Hepatocyte (in vitro differentiated cells): ENCODE measurements at regions not wholly inside any gene's neighbourhood (a gene's known extent, or its start where the extent isn't known, plus 50 kb on each side); places are given as distances from the start of the nearest gene placed in this dataset.

Experiments
- DNase-seq: peaks from one replicate; pipeline ENCODE4 v3.0.0-alpha.2; 2016; ENCODE audit warnings: low spot score
- H2AFZ ChIP-seq: fragments of 200-600 bp; sonication (generic); 2 replicates; pipeline ENCODE4 v1.6.0; 2016; ENCODE audit warnings: antibody characterized with exemption, mild to moderate bottlenecking
- H3K27ac ChIP-seq: fragments of 200-600 bp; sonication (generic); 2 replicates; pipeline ENCODE4 v1.5.1; 2016; ENCODE audit warnings: mild to moderate bottlenecking
- H3K27me3 ChIP-seq: fragments of 200-600 bp; sonication (generic); 2 replicates; pipeline ENCODE4 v1.6.1; 2016
- H3K36me3 ChIP-seq: fragments of 200-600 bp; sonication (generic); replicated peaks from 2 replicates; pipeline ENCODE4 v1.5.1; 2016; ENCODE audit warnings: low read depth; ENCODE audit not compliant: insufficient read depth
- H3K4me1 ChIP-seq: fragments of 200-600 bp; sonication (generic); 2 replicates; pipeline ENCODE4 v1.5.1; 2016; ENCODE audit warnings: mild to moderate bottlenecking, moderate library complexity; ENCODE audit not compliant: insufficient read depth
- H3K4me2 ChIP-seq: fragments of 200-600 bp; sonication (generic); 2 replicates; pipeline ENCODE4 v1.6.0; 2016
- H3K4me3 ChIP-seq: fragments of 200-600 bp; sonication (generic); 2 replicates; pipeline ENCODE4 v1.5.1; 2016; ENCODE audit warnings: mild to moderate bottlenecking
- H3K79me2 ChIP-seq: fragments of 200-600 bp; sonication (generic); 2 replicates; pipeline ENCODE4 v1.6.0; 2017; ENCODE audit warnings: mild to moderate bottlenecking
- H3K9me2 ChIP-seq: fragments of 200-600 bp; sonication (generic); replicated peaks from 2 replicates; pipeline ENCODE4 v1.6.0; 2017; ENCODE audit warnings: mild to moderate bottlenecking; ENCODE audit not compliant: insufficient read depth
- H3K9me3 ChIP-seq: fragments of 200-600 bp; sonication (generic); 2 replicates; pipeline ENCODE4 v1.5.1; 2016; ENCODE audit warnings: low read depth, mild to moderate bottlenecking
- H4K20me1 ChIP-seq: fragments of 200-600 bp; sonication (generic); 2 replicates; pipeline ENCODE4 v1.6.0; 2016; ENCODE audit warnings: mild to moderate bottlenecking; ENCODE audit not compliant: insufficient read depth, poor library complexity, severe bottlenecking
- EZH2 ChIP-seq: fragments of 200-600 bp; sonication (generic); IDR thresholded peaks from 2 replicates; pipeline ENCODE4 v1.6.1; 2016; ENCODE audit warnings: antibody characterized with exemption, mild to moderate bottlenecking, borderline replicate concordance
- EZH2phosphoT487 ChIP-seq: fragments of 200-600 bp; sonication (generic); IDR thresholded peaks from one replicate; pipeline ENCODE4 v1.6.1; 2018; ENCODE audit warnings: antibody characterized with exemption, mild to moderate bottlenecking, low read depth, moderate library complexity; ENCODE audit not compliant: unreplicated experiment, severe bottlenecking
- WGBS: methylation state at CpG from one replicate; pipeline ENCODE4 v1.1.6; 2016; ENCODE audit warnings: low lambda C conversion rate; ENCODE audit errors: missing lambda C conversion rate; 5-methylcytosine and 5-hydroxymethylcytosine counted together
- TF ChIP-seq, protein P1 (sequence below): fragments of 200-600 bp; sonication (generic); IDR thresholded peaks from 2 replicates; pipeline ENCODE4 v1.5.1; 2016; ENCODE audit warnings: antibody characterized with exemption, mild to moderate bottlenecking; ENCODE audit not compliant: poor library complexity

DNA sequence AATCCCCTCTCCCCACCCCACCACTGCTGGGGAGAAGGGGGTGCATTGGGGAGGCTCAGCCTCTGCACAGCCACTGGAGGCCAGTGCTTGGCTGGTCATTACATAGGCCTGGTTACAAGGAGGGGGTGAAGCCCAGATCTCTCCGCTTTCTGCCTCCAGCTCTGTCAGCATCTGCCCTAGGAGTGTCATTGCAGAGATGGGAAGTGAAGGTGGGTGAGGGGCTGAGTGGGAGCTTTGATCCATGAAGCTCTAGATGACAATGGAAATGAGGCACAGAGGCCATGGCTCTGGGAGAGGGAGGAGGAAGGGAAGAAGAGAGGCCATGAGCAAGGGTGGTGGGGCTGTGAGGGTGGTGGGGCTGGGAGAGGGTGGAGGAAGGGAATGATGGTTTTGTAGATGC is 411.6 kb downstream of the MATN1 start:
- Histone ChIP-seq H3K4me3 (no peak overlapping the region), H3K9me3 (no peaks in the 10 kb centered on the region), H3K4me2 (no peak overlapping the region), H3K36me3 (no peaks in the 10 kb centered on the region), H3K79me2 (no peaks in the 10 kb centered on the region), H3K4me1 (no peaks in the 10 kb centered on the region), H4K20me1 (no peaks in the 10 kb centered on the region), H3K27ac (no peak overlapping the region), H3K9me2 (no peaks in the 10 kb centered on the region), H3K27me3 (peaks cover 10% of the 10 kb centered on the region), H2AFZ (no peak overlapping the region)
- WGBS, result 93% methylated on average over 1 of the region's 1 CpG
- TF ChIP-seq EZH2, result no peak
- TF ChIP-seq EZH2phosphoT487, result no peak
- TF ChIP-seq, protein P1, sequence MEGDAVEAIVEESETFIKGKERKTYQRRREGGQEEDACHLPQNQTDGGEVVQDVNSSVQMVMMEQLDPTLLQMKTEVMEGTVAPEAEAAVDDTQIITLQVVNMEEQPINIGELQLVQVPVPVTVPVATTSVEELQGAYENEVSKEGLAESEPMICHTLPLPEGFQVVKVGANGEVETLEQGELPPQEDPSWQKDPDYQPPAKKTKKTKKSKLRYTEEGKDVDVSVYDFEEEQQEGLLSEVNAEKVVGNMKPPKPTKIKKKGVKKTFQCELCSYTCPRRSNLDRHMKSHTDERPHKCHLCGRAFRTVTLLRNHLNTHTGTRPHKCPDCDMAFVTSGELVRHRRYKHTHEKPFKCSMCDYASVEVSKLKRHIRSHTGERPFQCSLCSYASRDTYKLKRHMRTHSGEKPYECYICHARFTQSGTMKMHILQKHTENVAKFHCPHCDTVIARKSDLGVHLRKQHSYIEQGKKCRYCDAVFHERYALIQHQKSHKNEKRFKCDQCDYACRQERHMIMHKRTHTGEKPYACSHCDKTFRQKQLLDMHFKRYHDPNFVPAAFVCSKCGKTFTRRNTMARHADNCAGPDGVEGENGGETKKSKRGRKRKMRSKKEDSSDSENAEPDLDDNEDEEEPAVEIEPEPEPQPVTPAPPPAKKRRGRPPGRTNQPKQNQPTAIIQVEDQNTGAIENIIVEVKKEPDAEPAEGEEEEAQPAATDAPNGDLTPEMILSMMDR, result no peak
- no peak for DNase-seq

DNA sequence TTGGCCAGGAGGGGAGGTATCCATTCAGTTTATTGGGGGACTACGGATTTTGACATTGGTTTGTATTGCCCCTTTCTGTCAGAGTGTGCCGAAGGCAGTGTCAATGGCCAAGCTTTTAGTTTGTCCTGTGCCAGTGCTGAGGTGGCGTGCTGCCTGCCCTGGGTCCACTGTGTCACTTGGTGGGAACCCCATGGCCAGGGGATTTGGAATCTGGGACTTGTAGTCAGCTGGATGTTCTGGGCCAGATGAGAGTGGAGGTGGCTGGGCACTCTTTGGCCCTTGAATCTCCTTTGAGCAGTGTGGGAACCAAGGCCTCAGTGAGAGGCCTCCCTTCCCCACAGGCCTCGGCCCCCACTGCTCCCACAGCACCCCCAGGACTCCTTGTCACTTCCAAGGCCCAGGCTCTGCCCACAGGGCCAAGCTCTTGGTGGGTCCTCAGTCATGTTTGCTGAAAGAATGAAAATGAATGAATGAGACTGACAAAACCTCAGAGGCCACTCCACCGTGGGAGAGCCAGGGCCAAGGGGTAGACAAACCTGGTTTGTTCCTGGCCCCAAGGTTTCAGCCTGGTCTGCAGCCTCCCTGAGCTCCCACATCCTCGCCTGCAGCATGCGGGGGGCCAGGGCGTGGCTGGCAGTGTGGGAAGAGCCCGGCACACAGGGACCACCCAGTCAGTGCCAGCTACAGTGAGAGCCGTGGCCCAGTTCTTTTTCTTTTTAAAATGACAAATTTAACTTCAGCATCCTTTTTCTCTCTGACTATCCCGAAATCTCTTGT is 412.2 kb downstream of the MATN1 start:
- no peaks in the 10 kb centered on the region for H3K9me2 ChIP-seq
- no peak for DNase-seq
- no peak overlapping the region for H3K27ac ChIP-seq
- no peaks in the 10 kb centered on the region for H4K20me1 ChIP-seq
- H3K27me3 ChIP-seq, result peaks cover 10% of the 10 kb centered on the region
- no peaks in the 10 kb centered on the region for H3K79me2 ChIP-seq
- 79% methylated on average over 11 of the region's 11 CpGs for WGBS
- no peaks in the 10 kb centered on the region for H3K36me3 ChIP-seq
- H3K4me3 ChIP-seq, result no peak overlapping the region
- no peak overlapping the region for H3K4me2 ChIP-seq
- no peaks in the 10 kb centered on the region for H3K4me1 ChIP-seq
- H3K9me3 ChIP-seq, result no peaks in the 10 kb centered on the region
- TF ChIP-seq, protein P1, result no peak
- no peak for TF ChIP-seq EZH2phosphoT487
- TF ChIP-seq EZH2, result no peak
- no peak overlapping the region for H2AFZ ChIP-seq

DNA sequence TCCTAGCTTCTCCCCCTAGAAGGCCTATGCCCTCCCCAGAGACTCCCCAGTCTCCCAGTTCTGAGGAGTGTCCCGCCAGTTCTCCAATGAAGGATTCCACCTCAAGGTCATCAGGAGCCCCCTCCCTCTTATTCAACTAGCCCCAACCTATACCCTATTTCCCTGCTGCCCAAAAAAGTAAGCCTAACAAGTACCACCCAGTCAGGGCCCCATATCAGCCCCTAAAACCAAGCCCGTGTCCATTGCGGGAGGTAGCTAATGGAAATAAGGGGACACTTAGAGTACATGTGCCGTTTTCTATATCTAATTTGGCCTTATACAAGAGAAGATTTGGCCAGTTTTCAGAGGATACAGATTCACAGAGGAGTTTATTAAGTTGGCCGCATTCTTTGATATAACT is 416.2 kb downstream of the MATN1 start:
- WGBS, result 93% methylated on average over 5 of the region's 5 CpGs
- H3K4me3 ChIP-seq, result no peak overlapping the region
- DNase-seq, result no peak
- H3K4me2 ChIP-seq, result no peak overlapping the region
- H3K27ac ChIP-seq, result no peak overlapping the region
- H3K36me3 ChIP-seq, result no peaks in the 10 kb centered on the region
- H3K9me3 ChIP-seq, result no peaks in the 10 kb centered on the region
- no peak overlapping the region for H2AFZ ChIP-seq
- no peaks in the 10 kb centered on the region for H4K20me1 ChIP-seq
- no peaks in the 10 kb centered on the region for H3K79me2 ChIP-seq
- H3K27me3 ChIP-seq, result peaks cover 10% of the 10 kb centered on the region
- H3K9me2 ChIP-seq, result no peaks in the 10 kb centered on the region
- TF ChIP-seq EZH2phosphoT487, result no peak
- TF ChIP-seq, protein P1, result no peak
- no peak for TF ChIP-seq EZH2
- H3K4me1 ChIP-seq, result no peaks in the 10 kb centered on the region
